ENCODE measurements at regions not wholly inside any gene's neighbourhood (a gene's known extent, or its start where the extent isn't known, plus 50 kb on each side); places are given as distances from the start of the nearest gene placed in this dataset.

- TF ChIP-seq, protein P1, sequence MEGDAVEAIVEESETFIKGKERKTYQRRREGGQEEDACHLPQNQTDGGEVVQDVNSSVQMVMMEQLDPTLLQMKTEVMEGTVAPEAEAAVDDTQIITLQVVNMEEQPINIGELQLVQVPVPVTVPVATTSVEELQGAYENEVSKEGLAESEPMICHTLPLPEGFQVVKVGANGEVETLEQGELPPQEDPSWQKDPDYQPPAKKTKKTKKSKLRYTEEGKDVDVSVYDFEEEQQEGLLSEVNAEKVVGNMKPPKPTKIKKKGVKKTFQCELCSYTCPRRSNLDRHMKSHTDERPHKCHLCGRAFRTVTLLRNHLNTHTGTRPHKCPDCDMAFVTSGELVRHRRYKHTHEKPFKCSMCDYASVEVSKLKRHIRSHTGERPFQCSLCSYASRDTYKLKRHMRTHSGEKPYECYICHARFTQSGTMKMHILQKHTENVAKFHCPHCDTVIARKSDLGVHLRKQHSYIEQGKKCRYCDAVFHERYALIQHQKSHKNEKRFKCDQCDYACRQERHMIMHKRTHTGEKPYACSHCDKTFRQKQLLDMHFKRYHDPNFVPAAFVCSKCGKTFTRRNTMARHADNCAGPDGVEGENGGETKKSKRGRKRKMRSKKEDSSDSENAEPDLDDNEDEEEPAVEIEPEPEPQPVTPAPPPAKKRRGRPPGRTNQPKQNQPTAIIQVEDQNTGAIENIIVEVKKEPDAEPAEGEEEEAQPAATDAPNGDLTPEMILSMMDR (IDR thresholded peaks at IDR 0.05): no peak
- TF ChIP-seq POLR2A (IDR thresholded peaks at IDR 0.05): no peak
- H3K4me1 ChIP-seq: no peaks in the 10 kb centered on the region
Observed at GRCh38 chr6:130693944-130694343, 133.3 kb upstream of the SMLR1 start.

GRCh38 chr6:130694606-130695005, 132.6 kb upstream of the SMLR1 start:
- H3K4me3 ChIP-seq: no peak overlapping the region
- WGBS, 2 donors: 73 to 79% methylated on average over 4 of the region's 4 CpGs
- no peaks in the 10 kb centered on the region for H3K9me3 ChIP-seq
- no peak overlapping the region for H3K27ac ChIP-seq
- TF ChIP-seq, protein P1 (IDR thresholded peaks at IDR 0.05): no peak
- TF ChIP-seq POLR2A (IDR thresholded peaks at IDR 0.05): no peak
- intact Hi-C loops (cut with DNase I; ENCODE audit: low total_unique reads): no loop called here
- DNase-seq: no peak
- no peaks in the 10 kb centered on the region for H3K4me1 ChIP-seq
- no peaks in the 10 kb centered on the region for H3K36me3 ChIP-seq (ENCODE audit: low read depth, missing control alignments)
- H3K27me3 ChIP-seq: no peaks in the 10 kb centered on the region

More at GRCh38 chr6:130693944-130694343, 133.3 kb upstream of the SMLR1 start:
- no peak for DNase-seq
- Histone ChIP-seq H3K36me3 (ENCODE audit: low read depth, missing control alignments) (no peaks in the 10 kb centered on the region), H3K9me3 (no peaks in the 10 kb centered on the region), H3K27ac (no peak overlapping the region), H3K4me3 (no peak overlapping the region), H3K27me3 (no peaks in the 10 kb centered on the region)
- intact Hi-C loops (cut with DNase I; ENCODE audit: low total_unique reads): no loop called here
- 41 to 43% methylated on average over 2 of the region's 2 CpGs for WGBS, 2 donors

GRCh38 chr6:130696806-130697205, 130.4 kb upstream of the SMLR1 start:
- Histone ChIP-seq H3K4me1 (no peaks in the 10 kb centered on the region), H3K36me3 (ENCODE audit: low read depth, missing control alignments) (no peaks in the 10 kb centered on the region), H3K27me3 (no peaks in the 10 kb centered on the region), H3K27ac (no peak overlapping the region), H3K9me3 (no peaks in the 10 kb centered on the region), H3K4me3 (no peak overlapping the region)
- no peak for TF ChIP-seq POLR2A (IDR thresholded peaks at IDR 0.05)
- TF ChIP-seq, protein P1 (IDR thresholded peaks at IDR 0.05): no peak
- no peak for DNase-seq
- intact Hi-C loops (cut with DNase I; ENCODE audit: low total_unique reads): no loop called here
- WGBS, 2 donors: 67 to 68% methylated on average over 3 of the region's 3 CpGs

GRCh38 chr6:130697271-130697994, 129.8 kb upstream of the SMLR1 start:
- no peak for DNase-seq
- intact Hi-C loops (cut with DNase I; ENCODE audit: low total_unique reads): no loop called here
- TF ChIP-seq POLR2A (IDR thresholded peaks at IDR 0.05): no peak
- TF ChIP-seq, protein P1 (IDR thresholded peaks at IDR 0.05): no peak
- 24 to 33% methylated on average over 1 of the region's 1 CpG for WGBS, 2 donors
- no peaks in the 10 kb centered on the region for H3K36me3 ChIP-seq (ENCODE audit: low read depth, missing control alignments)
- no peak overlapping the region for H3K4me3 ChIP-seq
- H3K4me1 ChIP-seq: no peaks in the 10 kb centered on the region
- no peak overlapping the region for H3K27ac ChIP-seq
- no peaks in the 10 kb centered on the region for H3K9me3 ChIP-seq
- H3K27me3 ChIP-seq: no peaks in the 10 kb centered on the region

DNA sequence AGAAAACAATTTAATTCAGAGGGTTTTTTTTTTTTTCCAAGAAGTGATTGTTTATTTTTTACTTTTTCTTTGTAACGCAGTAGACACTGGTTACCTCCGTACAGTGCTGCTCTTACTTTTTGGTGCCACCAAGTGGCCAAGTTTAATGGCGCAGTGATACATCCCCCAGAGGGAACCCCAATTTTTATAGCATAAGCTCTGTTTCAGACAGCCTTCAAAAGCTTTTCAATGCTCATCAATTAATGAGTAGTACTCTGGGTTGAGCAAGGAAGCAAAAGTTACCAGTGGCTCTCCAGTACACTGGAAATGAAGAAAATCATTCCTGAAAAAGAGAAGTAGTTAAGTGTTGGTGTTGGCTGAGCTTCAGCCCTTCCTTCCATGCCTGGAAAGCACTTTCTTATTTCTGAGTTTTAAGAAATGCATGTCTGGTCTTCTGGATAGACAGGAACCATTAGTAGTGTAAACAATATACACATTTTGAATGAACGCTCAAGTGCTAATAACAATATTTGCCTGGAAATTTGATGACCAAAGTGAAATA, 129.1 kb upstream of the SMLR1 start:
- WGBS, 2 donors: 45 to 46% methylated on average over 4 of the region's 4 CpGs
- Histone ChIP-seq H3K4me3 (no peak overlapping the region), H3K27me3 (no peaks in the 10 kb centered on the region), H3K36me3 (ENCODE audit: low read depth, missing control alignments) (no peaks in the 10 kb centered on the region), H3K27ac (no peak overlapping the region), H3K4me1 (no peaks in the 10 kb centered on the region), H3K9me3 (no peaks in the 10 kb centered on the region)
- intact Hi-C loops (cut with DNase I; ENCODE audit: low total_unique reads): no loop called here
- DNase-seq: peak; percentile 50
- no peak for TF ChIP-seq POLR2A (IDR thresholded peaks at IDR 0.05)
- TF ChIP-seq, protein P1 (IDR thresholded peaks at IDR 0.05): peak; percentile 34 to 65 (median 39)
